Kidney (tissue), 13 donors: ENCODE measurements at regions not wholly inside any gene's neighbourhood (a gene's known extent, or its start where the extent isn't known, plus 50 kb on each side); places are given as distances from the start of the nearest gene placed in this dataset.
"Not testable (repeated sequence)": the region's sequence is repeated elsewhere in the genome, so short reads cannot be mapped to it uniquely, and the experiment has no call there.

ENCODE experiments used
- DNase-seq, 5 donors: peaks; one replicate each; pipeline ENCODE4 v3.0.0-alpha.2; 2013 to 2020
- FAIRE-seq: peaks from 2 replicates; lab custom pipeline; 2012; peaks lifted over from hg19 to GRCh38; lab: Jason Lieb, UNC
- H3K27ac ChIP-seq, 2 donors: one replicate each; pipeline ENCODE4 v1.7.0; 2013; ENCODE audit warnings: low read depth in 2 of 2, low read length in 2 of 2, inconsistent platforms in 1 of 2
- H3K27me3 ChIP-seq: one replicate; pipeline ENCODE4 v1.7.1; 2013; ENCODE audit warnings: low read length, inconsistent platforms; ENCODE audit not compliant: control insufficient read depth, insufficient read depth
- H3K36me3 ChIP-seq, 3 donors: one replicate each; pipeline versions ENCODE4 v1.7.0 to v1.7.1; 2013; ENCODE audit warnings: low read length in 3 of 3, control low read depth in 1 of 3, inconsistent platforms in 1 of 3; ENCODE audit not compliant: insufficient read depth in 3 of 3, control insufficient read depth in 2 of 3
- H3K4me1 ChIP-seq, 3 donors: one replicate each; pipeline versions ENCODE4 v1.7.0 to v1.7.1; 2013; ENCODE audit warnings: low read length in 3 of 3, inconsistent platforms in 1 of 3, low read depth in 1 of 3; ENCODE audit not compliant: control insufficient read depth in 2 of 3, insufficient read depth in 2 of 3
- H3K4me3 ChIP-seq, 3 donors: one replicate each; pipeline versions ENCODE4 v1.7.0 to v1.8.1; 2013; ENCODE audit warnings: low read length in 3 of 3, control low read depth in 1 of 3, inconsistent platforms in 1 of 3
- H3K9ac ChIP-seq, 3 donors: one replicate each; pipeline versions ENCODE4 v1.7.0 to v1.7.1; 2013; ENCODE audit warnings: low read length in 3 of 3, control low read depth in 1 of 3, inconsistent platforms in 1 of 3
- H3K9me3 ChIP-seq, 3 donors: one replicate each; pipeline versions ENCODE4 v1.7.0 to v1.7.1; 2013; ENCODE audit warnings: low read length in 3 of 3, control low read depth in 1 of 3, inconsistent platforms in 1 of 3; ENCODE audit not compliant: control insufficient read depth in 2 of 3, insufficient read depth in 1 of 3
- CTCF ChIP-seq: IDR thresholded peaks from 3 replicates; pipeline ENCODE4 v1.5.1; 2012; ENCODE audit warnings: mild to moderate bottlenecking, moderate library complexity, borderline replicate concordance; ENCODE audit not compliant: insufficient read depth; ENCODE audit errors: extremely low read depth
- intact Hi-C: fragments of 100-400 bp; cut with DNase I; formaldehyde crosslinking; loops from one replicate; pipeline ENCODE4 v1.11.1; 2022
- donor health status: control.
- donor health status: control.
- donor health status: control.
- donor health status: control.
- donor health status: control.
- donor health status: DM: yes; HTN: yes; CAD: no.
- donor health status: Normal renal cell carcinoma (clear cell type).

- peak; percentile 54 for TF ChIP-seq CTCF
- H3K27me3 ChIP-seq, H3K4me3 ChIP-seq, H3K27ac ChIP-seq, H3K36me3 ChIP-seq, H3K9ac ChIP-seq, H3K4me1 ChIP-seq, FAIRE-seq, H3K9me3 ChIP-seq: not testable (repeated sequence)
- intact Hi-C loops = loop anchor here (10.0 kb wide), 1 partner anchor 108 kb away; no protein-coding TSS in a partner anchor
- peak in 4 of 5 donors; percentile 64 to 72 (median 65) for DNase-seq
These were observed 175.0 kb downstream of the FCRL5 start for GRCh38 chr1:157377280-157377713.

- Histone ChIP-seq H3K4me1 (no peaks in the 10 kb centered on the region), H3K9me3 (no peaks in the 10 kb centered on the region), H3K36me3 (no peaks in the 10 kb centered on the region), H3K27me3 (no peaks in the 10 kb centered on the region), H3K9ac (no peak overlapping the region), H3K4me3 (no peak overlapping the region), H3K27ac (no peak overlapping the region)
- intact Hi-C loops = loop anchor here (10.0 kb wide), 1 partner anchor 108 kb away; no protein-coding TSS in a partner anchor
- DNase-seq (no peak), FAIRE-seq (no peak)
- TF ChIP-seq CTCF = no peak
These were observed 175.6 kb downstream of the FCRL5 start for GRCh38 chr1:157376681-157377080.

GRCh38 chr1:157372311-157372710 lies 180.0 kb downstream of the FCRL5 start:
- H3K36me3 ChIP-seq, H3K4me3 ChIP-seq, H3K9ac ChIP-seq, FAIRE-seq, H3K9me3 ChIP-seq, H3K27me3 ChIP-seq, H3K4me1 ChIP-seq, DNase-seq, H3K27ac ChIP-seq: not testable (repeated sequence)
- intact Hi-C loops = loop anchor here (10.0 kb wide), 1 partner anchor 112 kb away; no protein-coding TSS in a partner anchor

- Histone ChIP-seq H3K9me3 (no peaks in the 10 kb centered on the region), H3K4me1 (no peaks in the 10 kb centered on the region), H3K27me3 (no peaks in the 10 kb centered on the region), H3K36me3 (no peaks in the 10 kb centered on the region), H3K27ac (no peak overlapping the region), H3K4me3 (no peak overlapping the region), H3K9ac (no peak overlapping the region)
- FAIRE-seq (no peak), DNase-seq (no peak)
- no peak for TF ChIP-seq CTCF
- intact Hi-C loops = loop anchor here (10.0 kb wide), 1 partner anchor 113 kb away; no protein-coding TSS in a partner anchor
These were observed 180.5 kb downstream of the FCRL5 start for GRCh38 chr1:157371826-157372225.
